Fibroblast of lung (primary cell): ENCODE measurements at regions not wholly inside any gene's neighbourhood (a gene's known extent, or its start where the extent isn't known, plus 50 kb on each side); places are given as distances from the start of the nearest gene placed in this dataset.

Experiments
- CTCF ChIP-seq, 2 donors: IDR thresholded peaks in 1 of 2; conservative IDR thresholded peaks in 1 of 2; 1 replicate in 1 of 2; 2 replicates in 1 of 2; pipeline ENCODE4 v1.5.1; 2011 to 2012; ENCODE audit warnings: low read length in 2 of 2, control low read depth in 1 of 2, inconsistent platforms in 1 of 2, low read depth in 1 of 2, mild to moderate bottlenecking in 1 of 2
- EZH2 ChIP-seq: IDR thresholded peaks from 2 replicates; pipeline ENCODE4 v1.5.1; 2012; ENCODE audit warnings: low read length, control low read depth, mild to moderate bottlenecking; ENCODE audit errors: missing control alignments

DNA sequence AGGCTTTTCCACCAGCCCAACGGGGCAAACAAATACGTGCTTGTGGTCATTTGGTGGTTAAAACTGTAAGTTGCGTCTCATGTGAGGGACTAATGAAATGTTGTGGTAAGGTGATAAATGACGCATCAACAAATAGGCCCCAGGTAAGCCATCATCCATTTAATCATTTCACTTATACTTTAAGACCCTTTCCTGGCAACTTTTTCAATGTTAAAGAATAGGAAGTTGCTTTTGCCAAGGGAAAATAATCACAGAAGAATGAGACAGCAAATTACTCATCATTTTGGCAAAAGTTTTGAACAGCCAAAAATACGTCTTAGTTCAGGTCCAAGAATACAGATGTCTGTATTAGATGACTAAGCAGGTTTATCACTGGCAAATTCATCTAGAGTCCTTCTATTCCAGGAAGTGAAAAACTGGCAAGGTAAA is 660.4 kb downstream of the SLITRK1 start:
- no peak for TF ChIP-seq CTCF (conservative IDR thresholded peaks at IDR 0.05 in 1 of 2, IDR thresholded peaks at IDR 0.05 in 1 of 2; ENCODE audit: low read depth in 1 of 2, low read length in 2 of 2)
- TF ChIP-seq EZH2 = no peak
